PC-9 (cell line): ENCODE measurements at regions not wholly inside any gene's neighbourhood (a gene's known extent, or its start where the extent isn't known, plus 50 kb on each side); places are given as distances from the start of the nearest gene placed in this dataset.

ENCODE experiments used
- CTCF ChIP-seq: fragments of 200-600 bp; sonication (generic); conservative IDR thresholded peaks from 2 replicates; pipeline ENCODE4 v1.6.1; 2017; ENCODE audit warnings: mixed run types, antibody characterized with exemption, mild to moderate bottlenecking, moderate library complexity
- EZH2 ChIP-seq: fragments of 200-600 bp; sonication (generic); IDR thresholded peaks from 2 replicates; pipeline ENCODE4 v1.8.0; 2017; ENCODE audit warnings: antibody characterized with exemption, low read depth

GRCh38 chr11:104620991-104621390 lies 277.3 kb downstream of the CASP12 start:
- TF ChIP-seq CTCF (no peak), EZH2 (no peak)
